Neuronal stem cell (in vitro differentiated cells): ENCODE measurements at regions not wholly inside any gene's neighbourhood (a gene's known extent, or its start where the extent isn't known, plus 50 kb on each side); places are given as distances from the start of the nearest gene placed in this dataset.
"Not testable (repeated sequence)": the region's sequence is repeated elsewhere in the genome, so short reads cannot be mapped to it uniquely, and the experiment has no call there.

Source experiments
- DNase-seq: peaks from one replicate; pipeline ENCODE4 v3.0.0-alpha.2; 2013; ENCODE audit warnings: low spot score
- H2AFZ ChIP-seq: one replicate; pipeline ENCODE4 v1.6.1; 2013; ENCODE audit warnings: mild to moderate bottlenecking, low read length, inconsistent platforms
- H2AK5ac ChIP-seq: 2 replicates; pipeline ENCODE4 v1.6.1; 2013; ENCODE audit warnings: low read depth, mild to moderate bottlenecking, inconsistent platforms, low read length, moderate library complexity, mixed read lengths
- H2BK120ac ChIP-seq: 2 replicates; pipeline ENCODE4 v1.6.1; 2013; ENCODE audit warnings: low read depth, mild to moderate bottlenecking, inconsistent platforms, low read length, moderate library complexity, mixed read lengths
- H2BK12ac ChIP-seq: one replicate; pipeline ENCODE4 v1.6.1; 2013; ENCODE audit warnings: low read length, inconsistent platforms
- H2BK15ac ChIP-seq: 2 replicates; pipeline ENCODE4 v1.6.1; 2013; ENCODE audit warnings: mild to moderate bottlenecking, low read length, inconsistent platforms, mixed read lengths
- H2BK5ac ChIP-seq: one replicate; pipeline ENCODE4 v1.6.1; 2013; ENCODE audit warnings: inconsistent platforms, mild to moderate bottlenecking, low read length, moderate library complexity
- H3K14ac ChIP-seq: one replicate; pipeline ENCODE4 v1.6.1; 2013; ENCODE audit warnings: low read length, inconsistent platforms
- H3K18ac ChIP-seq: 2 replicates; pipeline ENCODE4 v1.6.1; 2013; ENCODE audit warnings: low read length, inconsistent platforms
- H3K23ac ChIP-seq: 2 replicates; pipeline ENCODE4 v1.6.1; 2013; ENCODE audit warnings: low read depth, mild to moderate bottlenecking, mixed read lengths, low read length, inconsistent platforms; ENCODE audit not compliant: poor library complexity
- H3K27ac ChIP-seq: replicated peaks from 3 replicates; pipeline ENCODE4 v1.5.1; 2013; ENCODE audit warnings: low read length, inconsistent platforms
- H3K27me3 ChIP-seq, 3 experiments: 2 replicates each; pipeline ENCODE4 v1.6.1; 2013; ENCODE audit warnings: low read length in 3 of 3, mild to moderate bottlenecking in 2 of 3, inconsistent platforms in 1 of 3, low read depth in 1 of 3, mixed read lengths in 1 of 3, moderate library complexity in 1 of 3; ENCODE audit not compliant: control insufficient read depth in 3 of 3, insufficient read depth in 3 of 3
- H3K36me3 ChIP-seq, 2 donors: replicated peaks in 1 of 2; 2 replicates each; pipeline ENCODE4 v1.6.1; 2013; ENCODE audit warnings: low read length in 2 of 2; ENCODE audit not compliant: control insufficient read depth in 2 of 2, insufficient read depth in 2 of 2
- H3K4ac ChIP-seq: 2 replicates; pipeline ENCODE4 v1.6.1; 2013; ENCODE audit warnings: inconsistent platforms, mild to moderate bottlenecking, low read length, moderate library complexity
- H3K4me1 ChIP-seq, 2 donors: 1 replicate in 1 of 2; 2 replicates in 1 of 2; pipeline ENCODE4 v1.6.1; 2013; ENCODE audit warnings: low read length in 2 of 2, low read depth in 1 of 2; ENCODE audit not compliant: control insufficient read depth in 2 of 2, insufficient read depth in 1 of 2
- H3K4me2 ChIP-seq: one replicate; pipeline ENCODE4 v1.6.1; 2013; ENCODE audit warnings: mild to moderate bottlenecking, low read length, inconsistent platforms; ENCODE audit not compliant: insufficient read depth, poor library complexity, severe bottlenecking
- H3K4me3 ChIP-seq, 2 donors: 2 replicates each; pipeline ENCODE4 v1.5.1; 2013; ENCODE audit warnings: low read length in 2 of 2, mild to moderate bottlenecking in 2 of 2, inconsistent platforms in 1 of 2, moderate library complexity in 1 of 2
- H3K79me1 ChIP-seq: one replicate; pipeline ENCODE4 v1.6.1; 2013; ENCODE audit warnings: low read depth, mild to moderate bottlenecking, inconsistent platforms, low read length, moderate library complexity
- H3K9ac ChIP-seq: one replicate; pipeline ENCODE4 v1.6.1; 2013; ENCODE audit warnings: mild to moderate bottlenecking, low read depth, low read length, inconsistent platforms; ENCODE audit not compliant: poor library complexity
- H3K9me3 ChIP-seq, 2 donors: replicated peaks in 1 of 2; 2 replicates each; pipeline versions ENCODE3 to v1.6.1; 2013; ENCODE audit warnings: low read length in 2 of 2, mild to moderate bottlenecking in 2 of 2, inconsistent platforms in 1 of 2, low read depth in 1 of 2, mixed read lengths in 1 of 2, moderate library complexity in 1 of 2; ENCODE audit not compliant: control insufficient read depth in 2 of 2, insufficient read depth in 1 of 2
- H4K8ac ChIP-seq: one replicate; pipeline ENCODE4 v1.6.1; 2013; ENCODE audit warnings: low read depth, mild to moderate bottlenecking, inconsistent platforms, low read length, moderate library complexity
- H4K91ac ChIP-seq: one replicate; pipeline ENCODE4 v1.6.1; 2013; ENCODE audit warnings: low read length, low read depth, mild to moderate bottlenecking, inconsistent platforms; ENCODE audit not compliant: poor library complexity
- WGBS, 2 donors: extraction: QIAGEN DNeasy Blood & Tissue Kit; methylation state at CpG; one replicate each; pipeline ENCODE4 v1.1.7; 2013; ENCODE audit warnings: missing lambda C conversion rate in 2 of 2, mixed read lengths in 1 of 2; ENCODE audit not compliant: insufficient read length in 2 of 2, insufficient replicate concordance in 1 of 2; ENCODE audit errors: extremely low coverage in 2 of 2; 5-methylcytosine and 5-hydroxymethylcytosine counted together

DNA sequence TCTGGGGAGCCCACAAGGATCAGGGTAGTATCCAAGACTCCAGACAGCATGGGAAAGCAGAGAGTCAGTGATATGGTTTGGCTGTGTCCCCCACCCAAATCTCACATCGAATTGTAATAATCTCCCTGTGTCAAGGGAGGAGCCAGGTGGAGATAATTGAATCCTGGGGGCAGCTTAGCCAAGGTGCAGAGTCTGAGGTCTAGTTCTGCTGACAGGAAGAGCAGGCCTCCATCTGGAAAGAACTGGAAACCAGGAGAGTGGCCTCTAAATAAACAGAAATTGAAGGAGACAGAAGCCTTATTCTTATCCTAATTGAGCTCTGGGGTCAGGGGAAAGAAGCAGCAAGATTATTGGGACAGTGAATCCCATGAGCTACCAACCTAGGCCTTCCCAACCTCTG is 146.7 kb upstream of the NRP1 start:
- no peak overlapping the region for H2AK5ac ChIP-seq
- peaks cover 14 to 33% of the 10 kb centered on the region in 2 donors for H3K4me1 ChIP-seq
- H3K36me3 ChIP-seq: no peaks in the 10 kb centered on the region
- H3K27me3 ChIP-seq: no peaks in the 10 kb centered on the region
- no peak overlapping the region for H2BK120ac ChIP-seq
- H3K9ac ChIP-seq: no peak overlapping the region
- no peak overlapping the region for H2BK12ac ChIP-seq
- H3K4me3 ChIP-seq: no peak overlapping the region
- no peak overlapping the region for H2AFZ ChIP-seq
- no peak overlapping the region for H3K23ac ChIP-seq
- H3K4me2 ChIP-seq: no peak overlapping the region
- no peak for DNase-seq
- H4K8ac ChIP-seq: no peak overlapping the region
- peaks cover 3 to 10% of the 10 kb centered on the region in 2 donors for H3K9me3 ChIP-seq
- no peak overlapping the region for H3K18ac ChIP-seq
- no CpG with 5 or more reads among the region's 1 CpG for WGBS, 2 donors
- H2BK15ac ChIP-seq: no peak overlapping the region
- H3K79me1 ChIP-seq: no peaks in the 10 kb centered on the region
- H2BK5ac ChIP-seq: no peak overlapping the region
- H3K4ac ChIP-seq: no peak overlapping the region
- no peak overlapping the region for H4K91ac ChIP-seq
- no peak overlapping the region for H3K27ac ChIP-seq
- H3K14ac ChIP-seq: no peak overlapping the region

DNA sequence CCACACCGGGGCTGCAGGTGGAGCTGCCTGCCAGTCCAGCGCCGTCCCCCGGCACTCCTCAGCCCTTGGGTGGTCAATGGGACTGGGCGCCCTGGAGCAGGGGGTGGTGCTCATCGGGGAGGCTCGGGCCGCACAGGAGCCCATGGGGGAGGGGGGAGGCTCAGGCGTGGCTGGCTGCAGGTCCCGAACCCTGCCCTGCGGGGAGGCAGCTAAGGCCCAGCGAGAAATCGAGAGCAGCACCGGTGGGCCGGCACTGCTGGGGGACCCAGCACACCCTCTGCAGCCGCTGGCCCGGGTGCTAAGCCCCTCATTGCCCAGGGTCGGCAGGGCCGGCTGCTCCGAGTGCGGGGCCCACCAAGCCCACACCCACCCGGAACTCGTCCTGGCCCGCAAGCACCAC is 145.9 kb upstream of the NRP1 start:
- not testable (repeated sequence) for H2AFZ ChIP-seq, H4K91ac ChIP-seq, H2BK12ac ChIP-seq, H3K4ac ChIP-seq, H3K79me1 ChIP-seq, H3K27ac ChIP-seq, H2BK15ac ChIP-seq, H3K4me3 ChIP-seq, H4K8ac ChIP-seq, H2AK5ac ChIP-seq, H3K36me3 ChIP-seq, DNase-seq, H3K23ac ChIP-seq, H3K27me3 ChIP-seq, H3K9ac ChIP-seq, H3K4me2 ChIP-seq, H3K14ac ChIP-seq, H2BK5ac ChIP-seq
- peak overlapping the region; percentile 62 for H2BK120ac ChIP-seq
- H3K4me1 ChIP-seq: peaks cover 12 to 30% of the 10 kb centered on the region in 2 donors
- peak overlapping the region; percentile 41 for H3K18ac ChIP-seq
- WGBS, 2 donors: no CpG with 5 or more reads among the region's 24 CpGs
- peaks cover 3 to 10% of the 10 kb centered on the region in 2 donors for H3K9me3 ChIP-seq

DNA sequence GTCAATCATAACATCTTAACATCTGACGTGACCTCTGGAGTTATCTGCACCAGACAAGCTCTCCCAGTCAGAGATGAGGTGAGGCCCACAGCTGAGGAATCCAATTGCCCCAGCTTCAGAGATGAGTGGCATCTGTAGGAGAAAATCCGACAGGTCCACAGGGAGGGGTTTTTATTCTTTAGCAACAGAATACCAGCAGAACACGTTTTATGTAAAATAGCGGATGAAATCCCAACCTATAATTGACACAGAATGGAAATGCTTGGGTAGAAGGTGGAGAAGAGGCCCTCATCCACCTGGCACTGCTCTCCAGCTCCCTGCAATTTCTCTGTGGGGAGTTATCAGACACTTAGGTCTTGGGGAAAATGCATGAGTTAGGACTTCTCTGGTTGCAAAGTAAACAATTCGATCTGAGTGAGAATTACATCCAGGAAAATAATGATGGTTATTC is 144.2 kb upstream of the NRP1 start:
- Histone ChIP-seq H2BK120ac (no peak overlapping the region), H2AFZ (no peak overlapping the region), H3K36me3 (no peaks in the 10 kb centered on the region), H3K9me3 (peaks cover 3 to 10% of the 10 kb centered on the region in 2 donors), H3K14ac (no peak overlapping the region), H2AK5ac (no peak overlapping the region), H3K4me3 (no peak overlapping the region), H3K9ac (no peak overlapping the region), H3K27me3 (no peaks in the 10 kb centered on the region), H3K4me1 (peaks cover 4 to 13% of the 10 kb centered on the region in 2 donors), H2BK12ac (no peak overlapping the region), H3K23ac (no peak overlapping the region), H2BK15ac (no peak overlapping the region), H3K4me2 (no peak overlapping the region), H4K91ac (no peak overlapping the region), H2BK5ac (no peak overlapping the region), H4K8ac (no peak overlapping the region), H3K79me1 (no peaks in the 10 kb centered on the region), H3K4ac (no peak overlapping the region), H3K27ac (no peak overlapping the region), H3K18ac (no peak overlapping the region)
- DNase-seq: no peak
- WGBS, 2 donors: no CpG with 5 or more reads among the region's 5 CpGs

DNA sequence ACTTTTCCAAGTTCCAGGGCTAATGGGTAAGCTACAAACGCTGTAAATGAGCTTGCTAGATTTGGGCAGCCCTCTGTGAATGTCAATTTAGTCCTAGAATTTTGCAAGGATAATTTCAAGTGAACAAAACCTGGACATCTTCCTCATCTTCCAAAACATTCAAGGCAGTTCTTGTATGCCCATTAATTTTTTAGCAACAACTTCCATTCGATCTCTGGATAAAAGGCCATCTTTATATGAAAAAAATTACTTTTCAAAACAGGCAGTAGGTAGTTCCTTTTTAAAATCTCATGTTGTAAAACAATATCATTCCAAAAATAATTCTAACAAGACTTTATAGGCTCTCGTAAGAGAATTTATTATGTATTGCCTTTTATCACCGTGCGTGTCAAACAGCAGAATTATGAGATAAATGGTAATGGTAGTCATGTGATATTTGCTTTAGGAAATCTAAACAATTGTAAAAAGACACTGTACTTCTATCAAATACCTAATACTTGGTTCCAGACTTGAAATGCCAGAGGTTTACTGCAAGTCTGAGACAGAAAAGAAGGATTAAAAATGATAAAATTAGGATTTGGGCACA is 143.7 kb upstream of the NRP1 start:
- Histone ChIP-seq H2AK5ac (no peak overlapping the region), H3K4ac (no peak overlapping the region), H3K23ac (no peak overlapping the region), H2BK120ac (no peak overlapping the region), H3K18ac (no peak overlapping the region), H4K8ac (no peak overlapping the region), H3K9me3 (peaks cover 3 to 10% of the 10 kb centered on the region in 2 donors), H2BK15ac (no peak overlapping the region), H3K4me3 (no peak overlapping the region), H3K4me1 (peaks cover 4 to 9% of the 10 kb centered on the region in 2 donors), H3K14ac (no peak overlapping the region), H3K27ac (no peak overlapping the region), H2BK12ac (no peak overlapping the region), H3K36me3 (no peaks in the 10 kb centered on the region), H3K4me2 (no peak overlapping the region), H2BK5ac (no peak overlapping the region), H2AFZ (no peak overlapping the region), H3K79me1 (no peaks in the 10 kb centered on the region), H3K27me3 (no peaks in the 10 kb centered on the region), H3K9ac (no peak overlapping the region), H4K91ac (no peak overlapping the region)
- no CpG with 5 or more reads among the region's 5 CpGs for WGBS, 2 donors
- no peak for DNase-seq
